Urinary bladder (tissue), 3 donors: ENCODE measurements at regions not wholly inside any gene's neighbourhood (a gene's known extent, or its start where the extent isn't known, plus 50 kb on each side); places are given as distances from the start of the nearest gene placed in this dataset.

ENCODE experiments used
- DNase-seq: peaks from one replicate; pipeline ENCODE4 v3.0.0-alpha.2; 2015; ENCODE audit errors: extremely low spot score
- H3K27ac ChIP-seq: one replicate; pipeline ENCODE4 v1.5.1; 2013; ENCODE audit warnings: low read depth, mild to moderate bottlenecking, moderate library complexity
- H3K36me3 ChIP-seq: one replicate; pipeline ENCODE4 v1.6.1; 2013; ENCODE audit warnings: mild to moderate bottlenecking, moderate library complexity; ENCODE audit not compliant: insufficient read depth
- H3K4me1 ChIP-seq: one replicate; pipeline ENCODE4 v1.6.1; 2013; ENCODE audit warnings: mild to moderate bottlenecking, moderate library complexity; ENCODE audit not compliant: insufficient read depth
- H3K4me3 ChIP-seq: one replicate; pipeline ENCODE4 v1.5.1; 2013; ENCODE audit warnings: low read depth, low read length
- WGBS: extraction: QIAGEN DNeasy Blood & Tissue Kit; methylation state at CpG from one replicate; pipeline ENCODE4 v1.1.7; 2013; 5-methylcytosine and 5-hydroxymethylcytosine counted together
- donor health status: healthy with polysubstance abuse.
- donor health status: healthy.

- Histone ChIP-seq H3K36me3 (no peaks in the 10 kb centered on the region), H3K27ac (no peak overlapping the region), H3K4me1 (no peaks in the 10 kb centered on the region), H3K4me3 (no peak overlapping the region)
- DNase-seq: no peak
- WGBS: 92% methylated on average over 10 of the region's 10 CpGs
Measured at GRCh38 chr2:238570391-238570790, 143.7 kb downstream of the ASB1 start.

GRCh38 chr2:238570926-238571325 is 144.2 kb downstream of the ASB1 start:
- H3K27ac ChIP-seq: no peak overlapping the region
- no peak overlapping the region for H3K4me3 ChIP-seq
- WGBS: 90% methylated on average over 17 of the region's 17 CpGs
- no peak for DNase-seq
- H3K36me3 ChIP-seq: no peaks in the 10 kb centered on the region
- H3K4me1 ChIP-seq: no peaks in the 10 kb centered on the region

- WGBS: 86% methylated on average over 14 of the region's 14 CpGs
- DNase-seq: no peak
- no peaks in the 10 kb centered on the region for H3K4me1 ChIP-seq
- no peak overlapping the region for H3K4me3 ChIP-seq
- H3K27ac ChIP-seq: no peak overlapping the region
- no peaks in the 10 kb centered on the region for H3K36me3 ChIP-seq
Measured at GRCh38 chr2:238571661-238572372, 145.1 kb downstream of the ASB1 start.

GRCh38 chr2:238573065-238573778 is 146.5 kb downstream of the ASB1 start:
- DNase-seq: no peak
- 91% methylated on average over 9 of the region's 9 CpGs for WGBS
- Histone ChIP-seq H3K36me3 (no peaks in the 10 kb centered on the region), H3K4me3 (no peak overlapping the region), H3K4me1 (no peaks in the 10 kb centered on the region), H3K27ac (no peak overlapping the region)

GRCh38 chr2:238573916-238574315 is 147.2 kb downstream of the ASB1 start:
- Histone ChIP-seq H3K36me3 (no peaks in the 10 kb centered on the region), H3K27ac (no peak overlapping the region), H3K4me1 (no peaks in the 10 kb centered on the region), H3K4me3 (no peak overlapping the region)
- no peak for DNase-seq
- WGBS: 90% methylated on average over 12 of the region's 12 CpGs

GRCh38 chr2:238574490-238575271 is 148.0 kb downstream of the ASB1 start:
- DNase-seq: no peak
- no peak overlapping the region for H3K27ac ChIP-seq
- 91% methylated on average over 17 of the region's 17 CpGs for WGBS

GRCh38 chr2:238576674-238577073 is 149.9 kb downstream of the ASB1 start:
- DNase-seq: no peak

More at GRCh38 chr2:238574490-238575271, 148.0 kb downstream of the ASB1 start:
- no peaks in the 10 kb centered on the region for H3K4me1 ChIP-seq
- no peak overlapping the region for H3K4me3 ChIP-seq
- H3K36me3 ChIP-seq: no peaks in the 10 kb centered on the region

GRCh38 chr2:238578256-238578655 is 151.5 kb downstream of the ASB1 start:
- H3K36me3 ChIP-seq: no peaks in the 10 kb centered on the region
- 86% methylated on average over 9 of the region's 9 CpGs for WGBS
- no peak for DNase-seq
- H3K4me3 ChIP-seq: no peak overlapping the region
- H3K4me1 ChIP-seq: no peaks in the 10 kb centered on the region
- no peak overlapping the region for H3K27ac ChIP-seq

More at GRCh38 chr2:238576674-238577073, 149.9 kb downstream of the ASB1 start:
- H3K4me3 ChIP-seq: no peak overlapping the region
- H3K4me1 ChIP-seq: no peaks in the 10 kb centered on the region
- 83% methylated on average over 3 of the region's 3 CpGs for WGBS
- H3K27ac ChIP-seq: no peak overlapping the region
- H3K36me3 ChIP-seq: no peaks in the 10 kb centered on the region

- Histone ChIP-seq H3K36me3 (no peaks in the 10 kb centered on the region), H3K27ac (no peak overlapping the region), H3K4me3 (no peak overlapping the region), H3K4me1 (no peaks in the 10 kb centered on the region)
- no peak for DNase-seq
- WGBS: 84% methylated on average over 4 of the region's 4 CpGs
Measured at GRCh38 chr2:238580486-238580885, 153.8 kb downstream of the ASB1 start.

GRCh38 chr2:238581126-238581525 is 154.4 kb downstream of the ASB1 start:
- no peak for DNase-seq
- H3K4me3 ChIP-seq: no peak overlapping the region
- no peaks in the 10 kb centered on the region for H3K4me1 ChIP-seq
- no peak overlapping the region for H3K27ac ChIP-seq
- H3K36me3 ChIP-seq: no peaks in the 10 kb centered on the region
- WGBS: 88% methylated on average over 4 of the region's 4 CpGs

- Histone ChIP-seq H3K27ac (no peak overlapping the region), H3K4me1 (no peaks in the 10 kb centered on the region), H3K4me3 (no peak overlapping the region), H3K36me3 (no peaks in the 10 kb centered on the region)
- WGBS: 83% methylated on average over 1 of the region's 1 CpG
- DNase-seq: no peak
Measured at GRCh38 chr2:238582159-238582558, 155.4 kb downstream of the ASB1 start.

GRCh38 chr2:238584617-238585016 is 157.9 kb downstream of the ASB1 start:
- Histone ChIP-seq H3K36me3 (no peaks in the 10 kb centered on the region), H3K4me1 (no peaks in the 10 kb centered on the region), H3K4me3 (no peak overlapping the region), H3K27ac (no peak overlapping the region)
- 91% methylated on average over 4 of the region's 4 CpGs for WGBS
- no peak for DNase-seq

- DNase-seq: no peak
- Histone ChIP-seq H3K36me3 (no peaks in the 10 kb centered on the region), H3K4me3 (no peak overlapping the region), H3K4me1 (no peaks in the 10 kb centered on the region), H3K27ac (no peak overlapping the region)
- WGBS: 85% methylated on average over 34 of the region's 34 CpGs
Measured at GRCh38 chr2:238585836-238586821, 159.4 kb downstream of the ASB1 start.
